HG02763 (cell line): ENCODE measurements at regions not wholly inside any gene's neighbourhood (a gene's known extent, or its start where the extent isn't known, plus 50 kb on each side); places are given as distances from the start of the nearest gene placed in this dataset.

Source experiments
- ATAC-seq: cut with Tn5 transposase; IDR thresholded peaks from one replicate; pipeline ENCODE4 v1.9.1; 2021; ENCODE audit warnings: mild to moderate bottlenecking, moderate library complexity; ENCODE audit not compliant: unreplicated experiment

DNA sequence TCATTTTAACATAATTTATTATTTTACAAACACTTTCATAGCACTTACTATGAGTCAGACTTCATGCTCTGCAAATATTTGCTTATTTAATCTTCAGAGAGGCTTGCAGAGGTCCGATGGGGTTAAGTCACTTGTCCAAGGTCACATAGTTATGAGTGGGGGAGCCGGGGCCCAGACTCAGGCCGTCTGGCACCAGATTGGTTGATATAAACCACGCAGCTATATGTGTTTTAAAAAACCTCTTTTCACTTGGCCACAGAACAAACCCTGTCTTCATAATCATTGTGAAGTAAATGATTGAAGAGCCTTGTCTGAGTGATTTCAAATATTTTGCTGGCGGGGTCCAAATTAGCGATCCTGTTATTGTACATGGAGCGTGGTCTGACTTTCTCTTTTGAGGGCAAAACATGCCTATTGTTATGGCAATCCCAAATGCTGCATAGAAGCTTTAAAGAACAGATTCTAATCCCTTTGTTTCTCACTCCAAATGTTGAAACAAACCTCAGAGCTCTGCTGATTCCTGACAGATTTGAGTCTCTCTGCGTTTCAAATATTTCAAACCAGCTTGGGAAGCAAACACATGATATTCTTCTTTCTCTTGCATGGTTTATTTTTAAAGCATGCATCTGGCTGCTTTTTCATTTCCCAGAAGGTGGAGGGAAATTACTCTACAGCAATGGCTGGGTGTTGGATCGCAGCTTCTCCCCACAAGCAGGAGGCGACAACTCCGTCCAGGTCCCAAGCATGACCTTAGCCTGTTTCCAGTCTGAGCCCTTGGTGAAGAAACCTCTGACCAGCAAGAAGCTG, 142.4 kb downstream of the DDX1 start:
- no peak for ATAC-seq

- no peak for ATAC-seq
Measured at GRCh38 chr2:15734674-15735483, 143.2 kb downstream of the DDX1 start.

GRCh38 chr2:15735484-15736326, 144.0 kb downstream of the DDX1 start:
- no peak for ATAC-seq

GRCh38 chr2:15736396-15737180, 144.9 kb downstream of the DDX1 start:
- ATAC-seq, result no peak

- ATAC-seq, result no peak
Measured at GRCh38 chr2:15737314-15738224, 145.9 kb downstream of the DDX1 start.

- ATAC-seq, result no peak
Measured at GRCh38 chr2:15738225-15738546, 146.5 kb downstream of the DDX1 start.

- no peak for ATAC-seq
Measured at GRCh38 chr2:15738943-15739342, 147.3 kb downstream of the DDX1 start.

DNA sequence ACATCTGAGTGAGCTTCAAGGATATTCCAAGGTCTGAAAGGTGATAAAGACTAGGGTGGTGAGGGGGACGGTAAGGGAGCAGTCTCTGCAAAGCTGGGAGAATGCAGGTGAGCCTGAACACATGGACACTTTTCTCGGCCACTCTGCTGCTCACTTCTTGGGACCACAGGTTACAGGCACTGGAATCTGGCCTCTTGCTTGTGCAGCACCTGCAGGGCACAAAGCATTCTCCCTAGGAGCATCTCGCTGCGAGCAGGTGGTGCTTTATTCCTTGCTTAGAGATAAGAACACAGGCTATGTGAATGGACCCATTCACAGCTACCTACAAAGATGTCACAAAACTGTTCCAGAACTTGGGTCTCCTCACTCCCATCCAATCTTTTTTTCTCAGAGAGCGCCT, 153.2 kb downstream of the DDX1 start:
- no peak for ATAC-seq

DNA sequence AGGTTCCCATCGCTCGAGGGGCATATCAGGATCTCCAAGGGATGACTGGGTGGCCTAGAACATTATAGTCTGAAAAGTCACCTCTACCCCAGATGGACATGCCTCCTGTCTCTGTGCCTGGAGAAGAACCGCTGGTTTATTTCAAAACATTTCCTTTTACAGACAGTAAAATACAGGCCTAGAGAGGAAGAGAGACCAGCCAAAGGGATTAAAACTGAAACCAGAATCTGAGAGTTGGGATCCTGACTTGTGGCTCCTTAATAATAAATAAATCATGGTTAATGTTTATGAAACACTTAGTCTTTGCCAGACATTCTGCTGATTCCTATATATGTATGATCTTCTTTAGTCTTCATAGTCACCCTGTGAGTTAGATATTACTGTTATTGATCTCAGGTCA, 153.7 kb downstream of the DDX1 start:
- ATAC-seq, result no peak

GRCh38 chr2:15745907-15746702, 154.4 kb downstream of the DDX1 start:
- no peak for ATAC-seq

- no peak for ATAC-seq
Measured at GRCh38 chr2:15746703-15747550, 155.3 kb downstream of the DDX1 start.

- ATAC-seq, result no peak
Measured at GRCh38 chr2:15747603-15748471, 156.2 kb downstream of the DDX1 start.

GRCh38 chr2:15748736-15749323, 157.2 kb downstream of the DDX1 start:
- ATAC-seq, result no peak

GRCh38 chr2:15749460-15750432, 158.1 kb downstream of the DDX1 start:
- no peak for ATAC-seq

DNA sequence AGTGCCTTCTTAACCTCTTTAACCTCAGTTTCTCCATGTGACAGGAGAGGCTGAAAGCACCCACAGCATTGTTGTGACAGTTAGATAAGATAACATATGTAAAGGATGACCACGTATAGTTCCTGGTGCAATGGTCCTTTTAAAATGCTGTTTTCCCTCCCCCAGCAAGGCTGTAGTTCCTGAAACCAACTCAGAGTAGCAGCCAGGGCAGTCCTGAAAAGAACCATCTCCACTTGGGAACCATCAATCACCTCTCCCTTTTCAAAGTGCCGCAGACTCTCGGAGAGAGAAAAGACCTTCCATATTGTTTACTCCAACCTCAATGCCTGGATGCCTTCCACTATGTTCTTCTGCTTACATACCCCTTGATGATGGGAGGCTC, 158.8 kb downstream of the DDX1 start:
- ATAC-seq, result no peak
